ENCODE measurements at regions not wholly inside any gene's neighbourhood (a gene's known extent, or its start where the extent isn't known, plus 50 kb on each side); places are given as distances from the start of the nearest gene placed in this dataset.

DNA sequence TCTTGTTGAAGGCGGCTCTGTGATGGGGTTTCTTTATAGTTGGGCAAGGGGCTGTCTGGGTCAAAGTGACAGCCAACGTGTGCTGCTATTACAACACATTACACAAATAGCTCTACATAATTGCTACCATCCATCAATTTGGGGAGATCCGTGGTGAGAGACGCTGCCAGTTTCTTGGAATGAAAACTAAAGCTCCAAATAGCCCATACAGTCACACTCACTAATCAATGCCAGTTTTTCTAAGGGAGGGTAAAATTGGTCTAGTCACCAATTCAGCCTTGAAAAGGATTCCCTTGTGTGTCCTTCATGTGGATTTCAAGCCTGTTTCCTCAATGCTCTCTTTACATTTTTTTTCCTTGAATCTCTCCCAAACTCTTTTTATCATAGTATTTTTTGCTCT lies 343.3 kb upstream of the KLF4 start:
- no TSS peak for BruUV-seq (replicated peaks)
- no peaks in the 10 kb centered on the region for H3K27me3 ChIP-seq (ENCODE audit: insufficient read depth, low read length)
- ChIA-PET POLR2A (no interaction called here), CTCF (no interaction called here), RAD21 (ENCODE audit: low non-redundant PET in 1 of 2, low total read pairs in 2 of 2, uncharacterized antibody in 2 of 2, unreplicated experiment in 2 of 2) (no interaction called here)
- H3K4me3 ChIP-seq (replicated peaks in 1 of 2; ENCODE audit: low read depth in 1 of 2, low read length in 2 of 2): no peak overlapping the region
- no peak overlapping the region for H3K9ac ChIP-seq (ENCODE audit: low read length)
- intact Hi-C loops (cut with micrococcal nuclease): no loop called here
- no peak overlapping the region for H3K27ac ChIP-seq (ENCODE audit: low read depth, low read length)
- ATAC-seq: no peak
- no peaks in the 10 kb centered on the region for H3K9me2 ChIP-seq (ENCODE audit: insufficient read depth)
- no peaks in the 10 kb centered on the region for H3K79me2 ChIP-seq (ENCODE audit: insufficient read depth, low read length)
- H3K4me1 ChIP-seq (ENCODE audit: control insufficient read depth in 1 of 2, insufficient read depth in 2 of 2, low read length in 2 of 2): no peaks in the 10 kb centered on the region
- TF ChIP-seq CBX3 (IDR thresholded peaks at IDR 0.05; ENCODE audit: low read depth): no peak
- H3K4me2 ChIP-seq (ENCODE audit: low read length): no peak overlapping the region
- H4K20me1 ChIP-seq (ENCODE audit: insufficient read depth): no peaks in the 10 kb centered on the region
- H3K9me3 ChIP-seq (ENCODE audit: control insufficient read depth in 1 of 2, insufficient read depth in 1 of 2, low read depth in 1 of 2, low read length in 2 of 2): no peaks in the 10 kb centered on the region
- H3K36me3 ChIP-seq (ENCODE audit: control insufficient read depth in 1 of 2, insufficient read depth in 2 of 2, low read length in 2 of 2): no peaks in the 10 kb centered on the region
- H2AFZ ChIP-seq (ENCODE audit: low read depth, low read length, poor library complexity, severe bottlenecking): no peak overlapping the region
- no peak for DNase-seq (ENCODE audit: low read depth, low spot score)

GRCh38 chr9:107830479-107830878 lies 340.9 kb upstream of the KLF4 start:
- Histone ChIP-seq H3K27ac (ENCODE audit: low read depth, low read length) (no peak overlapping the region), H3K9me2 (ENCODE audit: insufficient read depth) (no peaks in the 10 kb centered on the region), H3K9me3 (ENCODE audit: control insufficient read depth in 1 of 2, insufficient read depth in 1 of 2, low read depth in 1 of 2, low read length in 2 of 2) (no peaks in the 10 kb centered on the region), H4K20me1 (ENCODE audit: insufficient read depth) (no peaks in the 10 kb centered on the region), H3K9ac (ENCODE audit: low read length) (no peak overlapping the region), H3K36me3 (ENCODE audit: control insufficient read depth in 1 of 2, insufficient read depth in 2 of 2, low read length in 2 of 2) (no peaks in the 10 kb centered on the region), H3K4me1 (ENCODE audit: control insufficient read depth in 1 of 2, insufficient read depth in 2 of 2, low read length in 2 of 2) (no peaks in the 10 kb centered on the region), H3K4me2 (ENCODE audit: low read length) (no peak overlapping the region), H3K79me2 (ENCODE audit: insufficient read depth, low read length) (no peaks in the 10 kb centered on the region), H3K27me3 (ENCODE audit: insufficient read depth, low read length) (no peaks in the 10 kb centered on the region), H2AFZ (ENCODE audit: low read depth, low read length, poor library complexity, severe bottlenecking) (no peak overlapping the region), H3K4me3 (replicated peaks in 1 of 2; ENCODE audit: low read depth in 1 of 2, low read length in 2 of 2) (no peak overlapping the region)
- ChIA-PET CTCF (no interaction called here), RAD21 (ENCODE audit: low non-redundant PET in 1 of 2, low total read pairs in 2 of 2, uncharacterized antibody in 2 of 2, unreplicated experiment in 2 of 2) (no interaction called here), POLR2A (no interaction called here)
- TF ChIP-seq SRF (IDR thresholded peaks at IDR 0.05; ENCODE audit: low read depth) (no peak), ZNF274 (IDR thresholded peaks at IDR 0.05; ENCODE audit: low read depth, low read length) (no peak), EZH2phosphoT487 (IDR thresholded peaks at IDR 0.05; ENCODE audit: borderline replicate concordance) (no peak), YY1 (IDR thresholded peaks at IDR 0.05; ENCODE audit: extremely low read depth, insufficient replicate concordance, low read depth, low read length) (no peak), ELF1 (IDR thresholded peaks at IDR 0.05; ENCODE audit: borderline replicate concordance, low read depth) (no peak), REST (IDR thresholded peaks at IDR 0.05; ENCODE audit: low read depth) (no peak), CEBPB (IDR thresholded peaks at IDR 0.05; ENCODE audit: low read depth) (no peak), ZBTB33 (IDR thresholded peaks at IDR 0.05; ENCODE audit: extremely low read depth, insufficient replicate concordance, low read length) (no peak), ZFX (IDR thresholded peaks at IDR 0.05) (no peak)
- TF ChIP-seq, protein P1, sequence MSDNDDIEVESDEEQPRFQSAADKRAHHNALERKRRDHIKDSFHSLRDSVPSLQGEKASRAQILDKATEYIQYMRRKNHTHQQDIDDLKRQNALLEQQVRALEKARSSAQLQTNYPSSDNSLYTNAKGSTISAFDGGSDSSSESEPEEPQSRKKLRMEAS (IDR thresholded peaks at IDR 0.05): no peak
- TF ChIP-seq, protein P2, sequence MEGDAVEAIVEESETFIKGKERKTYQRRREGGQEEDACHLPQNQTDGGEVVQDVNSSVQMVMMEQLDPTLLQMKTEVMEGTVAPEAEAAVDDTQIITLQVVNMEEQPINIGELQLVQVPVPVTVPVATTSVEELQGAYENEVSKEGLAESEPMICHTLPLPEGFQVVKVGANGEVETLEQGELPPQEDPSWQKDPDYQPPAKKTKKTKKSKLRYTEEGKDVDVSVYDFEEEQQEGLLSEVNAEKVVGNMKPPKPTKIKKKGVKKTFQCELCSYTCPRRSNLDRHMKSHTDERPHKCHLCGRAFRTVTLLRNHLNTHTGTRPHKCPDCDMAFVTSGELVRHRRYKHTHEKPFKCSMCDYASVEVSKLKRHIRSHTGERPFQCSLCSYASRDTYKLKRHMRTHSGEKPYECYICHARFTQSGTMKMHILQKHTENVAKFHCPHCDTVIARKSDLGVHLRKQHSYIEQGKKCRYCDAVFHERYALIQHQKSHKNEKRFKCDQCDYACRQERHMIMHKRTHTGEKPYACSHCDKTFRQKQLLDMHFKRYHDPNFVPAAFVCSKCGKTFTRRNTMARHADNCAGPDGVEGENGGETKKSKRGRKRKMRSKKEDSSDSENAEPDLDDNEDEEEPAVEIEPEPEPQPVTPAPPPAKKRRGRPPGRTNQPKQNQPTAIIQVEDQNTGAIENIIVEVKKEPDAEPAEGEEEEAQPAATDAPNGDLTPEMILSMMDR (IDR thresholded peaks at IDR 0.05 in 2 of 3, conservative IDR thresholded peaks at IDR 0.05 in 1 of 3; ENCODE audit: borderline replicate concordance in 1 of 3, insufficient read depth in 1 of 3, low read depth in 2 of 3, low read length in 2 of 3): no peak
- ATAC-seq (no peak), DNase-seq (ENCODE audit: low read depth, low spot score) (no peak)
- intact Hi-C loops (cut with micrococcal nuclease): no loop called here
- no TSS peak for BruUV-seq (replicated peaks)

Measured in HCT116 (cell line).